D721Med (cell line): ENCODE measurements at regions not wholly inside any gene's neighbourhood (a gene's known extent, or its start where the extent isn't known, plus 50 kb on each side); places are given as distances from the start of the nearest gene placed in this dataset.

Source experiments
- DNase-seq: peaks from one replicate; pipeline ENCODE4 v3.0.0; 2011; ENCODE audit warnings: low spot score; ENCODE audit not compliant: insufficient read length
- FAIRE-seq: peaks from 2 replicates; lab custom pipeline; 2011; peaks lifted over from hg19 to GRCh38; lab: Jason Lieb, UNC
- TF ChIP-seq, protein P1 (sequence below): IDR thresholded peaks from 2 replicates; pipeline ENCODE4 v1.5.1; 2012; ENCODE audit warnings: mild to moderate bottlenecking, control low read depth; ENCODE audit not compliant: insufficient read depth; ENCODE audit errors: missing control alignments

DNA sequence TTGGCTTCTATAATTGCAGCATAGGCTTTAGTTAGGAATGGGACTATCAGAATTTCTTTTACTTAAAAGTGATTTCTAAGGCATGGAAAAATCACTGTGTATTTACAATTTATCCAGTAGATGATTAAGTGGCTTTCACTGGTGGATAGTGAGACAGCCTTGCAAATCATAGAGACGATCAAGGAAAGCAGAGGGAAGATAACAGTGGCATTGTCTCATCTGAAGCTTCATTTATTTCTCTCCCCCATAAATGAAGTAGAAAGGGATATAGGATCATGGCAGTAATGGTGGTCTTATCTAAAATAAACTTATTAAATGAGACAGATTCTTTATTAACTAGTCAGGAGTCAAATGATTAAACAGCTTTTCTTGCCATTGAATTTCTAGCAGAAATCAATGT, 224.2 kb upstream of the ANO5 start:
- FAIRE-seq (no peak), DNase-seq (no peak)
- TF ChIP-seq, protein P1, sequence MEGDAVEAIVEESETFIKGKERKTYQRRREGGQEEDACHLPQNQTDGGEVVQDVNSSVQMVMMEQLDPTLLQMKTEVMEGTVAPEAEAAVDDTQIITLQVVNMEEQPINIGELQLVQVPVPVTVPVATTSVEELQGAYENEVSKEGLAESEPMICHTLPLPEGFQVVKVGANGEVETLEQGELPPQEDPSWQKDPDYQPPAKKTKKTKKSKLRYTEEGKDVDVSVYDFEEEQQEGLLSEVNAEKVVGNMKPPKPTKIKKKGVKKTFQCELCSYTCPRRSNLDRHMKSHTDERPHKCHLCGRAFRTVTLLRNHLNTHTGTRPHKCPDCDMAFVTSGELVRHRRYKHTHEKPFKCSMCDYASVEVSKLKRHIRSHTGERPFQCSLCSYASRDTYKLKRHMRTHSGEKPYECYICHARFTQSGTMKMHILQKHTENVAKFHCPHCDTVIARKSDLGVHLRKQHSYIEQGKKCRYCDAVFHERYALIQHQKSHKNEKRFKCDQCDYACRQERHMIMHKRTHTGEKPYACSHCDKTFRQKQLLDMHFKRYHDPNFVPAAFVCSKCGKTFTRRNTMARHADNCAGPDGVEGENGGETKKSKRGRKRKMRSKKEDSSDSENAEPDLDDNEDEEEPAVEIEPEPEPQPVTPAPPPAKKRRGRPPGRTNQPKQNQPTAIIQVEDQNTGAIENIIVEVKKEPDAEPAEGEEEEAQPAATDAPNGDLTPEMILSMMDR = no peak

DNA sequence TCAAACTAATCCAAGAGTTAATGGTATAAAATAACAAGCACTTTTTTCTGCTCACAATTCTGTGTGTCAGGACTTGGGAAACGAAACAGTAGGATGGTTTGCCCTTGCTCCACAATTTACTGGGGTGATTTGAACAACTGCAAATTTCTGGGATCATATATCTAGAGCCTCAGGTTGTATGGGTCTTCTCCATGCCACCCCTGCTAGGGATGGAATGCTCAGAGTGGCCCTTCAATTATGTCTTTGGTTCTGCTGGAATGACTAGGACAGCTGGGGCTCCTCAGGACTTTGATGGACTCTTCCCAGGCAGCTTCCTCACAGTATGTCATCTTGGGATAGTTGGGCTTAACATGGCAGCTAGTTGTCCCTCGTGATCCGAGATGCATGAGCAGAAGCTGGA, 223.0 kb upstream of the ANO5 start:
- no peak for FAIRE-seq

DNA sequence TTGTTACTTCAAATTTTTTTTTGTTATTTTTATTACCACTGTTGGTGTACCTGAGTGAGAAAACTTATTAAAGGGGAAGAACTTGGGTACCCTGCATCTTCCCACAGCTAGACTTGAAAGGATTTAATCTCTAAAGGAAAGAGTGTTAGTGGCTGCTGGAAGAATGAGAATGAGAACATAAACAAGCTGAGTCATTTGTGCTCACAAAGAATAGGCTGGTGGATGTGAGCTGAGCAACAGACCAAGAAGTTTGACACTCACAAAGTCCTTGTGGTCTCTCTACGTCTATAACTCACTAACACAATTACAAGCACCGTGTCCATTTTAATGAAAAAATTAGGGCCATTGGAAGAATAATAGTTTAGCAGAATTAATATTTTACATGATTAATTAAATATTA, 217.6 kb upstream of the ANO5 start:
- DNase-seq (no peak), FAIRE-seq (no peak)
- TF ChIP-seq, protein P1 = no peak

More for the DNA sequence above, 223.0 kb upstream of the ANO5 start:
- TF ChIP-seq, protein P1 = no peak
- DNase-seq = no peak

DNA sequence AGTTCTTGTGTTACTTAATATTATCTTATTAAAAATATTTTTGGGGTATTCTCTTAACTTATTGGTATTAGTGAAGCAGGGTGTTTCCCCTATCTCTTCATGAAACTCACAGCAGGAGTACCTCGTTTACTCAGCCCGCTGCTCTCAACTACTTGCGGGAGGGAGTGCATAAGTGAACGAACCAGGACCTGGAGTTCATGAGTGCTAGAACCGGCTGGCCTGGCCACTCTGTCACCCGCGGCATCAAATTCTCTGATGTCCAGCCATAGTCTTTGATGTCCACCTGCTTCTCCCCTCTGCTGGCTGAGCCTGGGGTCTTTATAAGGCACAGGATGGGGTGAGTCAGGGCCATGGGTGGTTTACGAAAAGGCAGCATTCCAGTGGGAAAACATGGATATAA, 216.7 kb upstream of the ANO5 start:
- no peak for FAIRE-seq
- DNase-seq = no peak

DNA sequence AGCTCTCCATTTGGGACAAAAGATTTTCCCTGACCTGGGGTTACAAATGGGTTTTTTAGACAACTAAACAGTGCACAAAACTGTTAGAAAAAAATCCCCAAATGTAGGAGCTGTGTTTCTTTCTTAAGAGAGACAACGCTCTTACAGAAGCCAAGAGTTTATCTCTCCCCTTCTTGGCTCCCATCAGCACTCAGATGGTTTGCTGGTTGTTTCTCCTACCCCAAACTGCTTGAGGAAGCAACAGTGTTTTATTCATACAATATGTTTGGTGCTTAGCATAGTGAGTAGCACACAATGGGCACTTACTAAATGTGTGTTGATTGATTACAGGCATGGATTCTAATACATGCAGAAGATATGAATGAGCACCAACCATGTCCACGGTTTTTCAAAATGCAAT, 209.5 kb upstream of the ANO5 start:
- FAIRE-seq (no peak), DNase-seq (no peak)
- TF ChIP-seq, protein P1 = no peak

More for the DNA sequence above, 216.7 kb upstream of the ANO5 start:
- TF ChIP-seq, protein P1 = no peak

DNA sequence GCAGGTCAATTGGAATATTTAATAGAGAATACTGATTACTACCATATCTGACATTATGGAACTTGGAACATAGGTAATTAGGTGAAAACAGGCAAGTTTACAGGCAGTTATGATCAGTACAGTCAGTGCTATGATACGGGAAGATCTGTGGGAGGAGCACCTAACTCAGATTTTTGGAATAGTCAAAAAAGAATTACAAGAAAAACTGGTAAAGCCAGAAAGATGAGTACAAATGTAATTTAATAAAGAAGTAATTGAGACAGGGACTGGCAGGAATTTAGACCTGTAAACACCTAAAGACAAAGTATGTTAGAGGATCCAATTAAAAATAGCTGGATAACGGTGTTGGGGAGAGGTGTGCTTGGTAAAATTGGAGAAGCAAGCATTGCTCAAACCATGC, 206.5 kb upstream of the ANO5 start:
- TF ChIP-seq, protein P1 = no peak
- no peak for FAIRE-seq
- DNase-seq = no peak

DNA sequence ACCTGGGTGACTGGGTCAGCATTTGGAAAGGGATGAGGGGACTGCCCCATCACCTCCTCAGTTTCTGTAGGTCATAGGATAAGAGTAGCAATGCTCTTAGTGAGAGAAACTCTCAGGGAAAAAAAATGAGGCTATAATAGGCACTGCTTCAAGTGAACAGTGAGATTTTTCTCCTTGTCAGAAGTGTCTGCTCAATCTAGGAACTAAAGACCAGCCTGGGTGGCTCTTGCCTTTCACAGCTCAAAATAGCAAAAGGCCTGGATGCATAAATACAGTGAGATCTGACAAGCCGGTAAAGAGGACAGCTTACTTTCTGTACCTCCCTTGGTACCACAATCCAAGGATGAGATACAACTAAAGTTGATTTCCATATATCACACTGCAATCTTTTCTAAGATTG, 205.6 kb upstream of the ANO5 start:
- FAIRE-seq (no peak), DNase-seq (no peak)
- TF ChIP-seq, protein P1 = no peak
